Neutrophil (primary cell): ENCODE measurements at regions not wholly inside any gene's neighbourhood (a gene's known extent, or its start where the extent isn't known, plus 50 kb on each side); places are given as distances from the start of the nearest gene placed in this dataset.

ENCODE experiments used
- H3K27ac ChIP-seq: fragments of 200-600 bp; sonication (generic); 2 replicates; pipeline ENCODE4 v1.5.1; 2016; ENCODE audit warnings: mild to moderate bottlenecking, moderate library complexity
- H3K27me3 ChIP-seq: fragments of 200-600 bp; sonication (generic); 2 replicates; pipeline ENCODE4 v1.6.0; 2016; ENCODE audit warnings: mild to moderate bottlenecking
- H3K36me3 ChIP-seq: fragments of 200-600 bp; sonication (generic); 2 replicates; pipeline ENCODE4 v1.5.1; 2017
- H3K4me1 ChIP-seq, 2 experiments: fragments of 200-600 bp in 1 of 2; sonication (generic) in 1 of 2; 1 replicate in 1 of 2; 2 replicates in 1 of 2; pipeline versions ENCODE4 v1.5.1 to v1.6.1; 2013 to 2016; ENCODE audit warnings: low read depth in 1 of 2, low read length in 1 of 2, mild to moderate bottlenecking in 1 of 2, moderate library complexity in 1 of 2; ENCODE audit not compliant: control insufficient read depth in 1 of 2, insufficient read depth in 1 of 2
- H3K4me3 ChIP-seq, 2 experiments: fragments of 200-600 bp in 1 of 2; sonication (generic) in 1 of 2; 1 replicate in 1 of 2; 2 replicates in 1 of 2; pipeline ENCODE4 v1.5.1; 2013 to 2016; ENCODE audit warnings: low read depth in 1 of 2, low read length in 1 of 2, mild to moderate bottlenecking in 1 of 2, moderate library complexity in 1 of 2
- H3K9me3 ChIP-seq: fragments of 200-600 bp; sonication (generic); 2 replicates; pipeline ENCODE4 v1.5.1; 2016
- CTCF ChIP-seq: fragments of 200-600 bp; sonication (generic); IDR thresholded peaks from 2 replicates; pipeline ENCODE4 v1.5.1; 2016; ENCODE audit warnings: antibody characterized with exemption

DNA sequence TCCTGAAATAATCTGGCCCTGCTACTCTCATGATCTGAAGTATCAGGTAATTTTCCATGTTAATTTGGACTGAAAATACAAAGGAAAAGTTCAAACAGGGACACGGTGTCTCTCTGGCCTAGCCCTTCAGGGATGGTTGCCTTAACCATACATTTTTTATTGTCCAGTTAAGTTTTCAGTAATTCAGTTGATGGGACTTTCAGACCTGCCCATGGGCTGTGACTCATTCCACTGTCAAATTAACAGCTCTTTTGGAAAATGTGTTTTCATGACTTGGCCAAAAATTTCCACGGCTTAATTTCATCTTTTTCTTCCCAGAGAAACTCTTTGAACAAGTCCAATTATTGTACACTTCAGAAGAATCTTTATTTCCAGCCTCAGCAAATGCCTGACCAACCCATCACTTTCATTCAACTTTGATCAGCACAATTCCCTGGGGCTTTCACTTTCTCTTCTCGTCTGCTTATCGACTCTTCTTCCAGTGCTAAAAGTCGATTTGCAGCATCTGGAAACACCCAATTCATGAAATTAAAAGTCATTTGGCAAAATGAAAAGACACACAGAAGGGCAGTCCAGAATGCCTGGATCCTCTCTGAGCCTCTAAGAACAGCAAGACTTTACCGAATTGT, 293.9 kb downstream of the RAB28 start:
- no peaks in the 10 kb centered on the region for H3K4me1 ChIP-seq
- no peak for TF ChIP-seq CTCF
- H3K9me3 ChIP-seq = no peaks in the 10 kb centered on the region
- H3K27ac ChIP-seq = no peak overlapping the region
- H3K27me3 ChIP-seq = no peaks in the 10 kb centered on the region
- no peaks in the 10 kb centered on the region for H3K36me3 ChIP-seq
- no peak overlapping the region for H3K4me3 ChIP-seq

DNA sequence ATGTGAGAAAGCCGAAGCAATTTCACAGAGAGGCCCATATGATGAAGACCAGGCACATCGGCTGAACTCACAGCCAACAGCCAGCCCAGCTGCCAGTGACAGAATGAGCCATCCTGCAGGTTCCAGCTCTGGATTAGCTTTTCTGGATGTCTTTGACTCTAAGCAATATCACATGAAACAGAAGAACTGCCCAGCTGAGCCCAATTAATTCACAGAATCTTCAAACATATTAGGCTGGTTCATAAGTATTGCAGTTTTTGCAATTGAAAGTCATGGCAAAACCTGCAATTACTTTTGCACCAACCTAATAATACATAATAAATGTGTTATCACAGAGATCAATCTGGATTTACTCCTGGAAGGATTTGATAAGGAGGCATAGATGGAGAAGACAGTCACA, 299.9 kb downstream of the RAB28 start:
- Histone ChIP-seq H3K9me3 (no peaks in the 10 kb centered on the region), H3K27me3 (no peaks in the 10 kb centered on the region), H3K36me3 (no peaks in the 10 kb centered on the region), H3K27ac (no peak overlapping the region), H3K4me1 (no peaks in the 10 kb centered on the region), H3K4me3 (no peak overlapping the region)
- no peak for TF ChIP-seq CTCF

- no peak overlapping the region for H3K27ac ChIP-seq
- no peaks in the 10 kb centered on the region for H3K27me3 ChIP-seq
- H3K4me3 ChIP-seq = no peak overlapping the region
- H3K9me3 ChIP-seq = no peaks in the 10 kb centered on the region
- no peaks in the 10 kb centered on the region for H3K36me3 ChIP-seq
- TF ChIP-seq CTCF = no peak
- H3K4me1 ChIP-seq = no peaks in the 10 kb centered on the region
Measured at GRCh38 chr4:13182133-13182532, 302.0 kb downstream of the RAB28 start.

DNA sequence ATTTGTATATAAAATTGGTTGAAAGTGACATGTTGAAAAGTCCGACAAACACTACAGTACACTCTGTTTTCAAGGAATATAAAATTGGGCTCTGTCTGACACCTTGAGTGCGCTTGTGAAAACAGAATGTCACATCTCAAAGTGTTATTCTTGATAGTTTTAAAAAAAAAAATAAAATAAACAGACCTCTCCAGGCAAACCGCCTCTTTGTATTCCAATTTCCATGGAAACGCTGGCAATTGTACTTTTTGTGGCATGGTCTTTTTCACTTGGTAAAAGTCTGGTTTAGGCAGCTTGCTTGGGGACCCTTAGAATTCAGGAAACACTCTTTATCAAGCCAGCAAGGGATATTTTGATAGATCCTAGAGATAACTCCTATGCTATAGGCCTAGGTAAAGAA, 302.5 kb downstream of the RAB28 start:
- Histone ChIP-seq H3K4me3 (no peak overlapping the region), H3K9me3 (no peaks in the 10 kb centered on the region), H3K27ac (no peak overlapping the region), H3K36me3 (no peaks in the 10 kb centered on the region), H3K4me1 (no peaks in the 10 kb centered on the region), H3K27me3 (no peaks in the 10 kb centered on the region)
- no peak for TF ChIP-seq CTCF

DNA sequence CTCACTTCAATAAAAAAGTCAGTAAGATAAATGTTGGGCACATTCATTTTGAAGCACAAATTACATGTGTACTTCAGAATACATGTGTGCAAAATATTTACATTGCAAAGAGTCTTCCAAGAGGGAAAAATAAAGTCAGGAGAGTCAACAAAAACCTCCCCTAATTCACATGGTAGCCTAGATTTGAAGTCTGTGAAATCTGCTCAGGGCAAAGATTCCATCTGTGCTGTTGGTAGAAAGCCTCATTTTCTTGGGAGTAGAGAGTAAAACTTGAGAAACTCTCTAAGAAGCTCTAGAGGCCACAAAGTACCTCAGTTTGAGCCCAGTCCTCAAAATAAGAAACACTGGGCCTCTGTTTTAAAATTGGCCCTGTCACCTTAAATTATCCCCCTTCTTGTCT, 303.4 kb downstream of the RAB28 start:
- no peak overlapping the region for H3K4me3 ChIP-seq
- no peaks in the 10 kb centered on the region for H3K27me3 ChIP-seq
- no peak for TF ChIP-seq CTCF
- H3K27ac ChIP-seq = no peak overlapping the region
- no peaks in the 10 kb centered on the region for H3K36me3 ChIP-seq
- no peaks in the 10 kb centered on the region for H3K9me3 ChIP-seq
- no peaks in the 10 kb centered on the region for H3K4me1 ChIP-seq

- TF ChIP-seq CTCF = no peak
- Histone ChIP-seq H3K4me1 (no peaks in the 10 kb centered on the region), H3K27me3 (no peaks in the 10 kb centered on the region), H3K27ac (no peak overlapping the region), H3K36me3 (no peaks in the 10 kb centered on the region), H3K9me3 (no peaks in the 10 kb centered on the region), H3K4me3 (no peak overlapping the region)
Measured at GRCh38 chr4:13178621-13179020, 305.5 kb downstream of the RAB28 start.
